ENCODE measurements at regions not wholly inside any gene's neighbourhood (a gene's known extent, or its start where the extent isn't known, plus 50 kb on each side); places are given as distances from the start of the nearest gene placed in this dataset.

DNA sequence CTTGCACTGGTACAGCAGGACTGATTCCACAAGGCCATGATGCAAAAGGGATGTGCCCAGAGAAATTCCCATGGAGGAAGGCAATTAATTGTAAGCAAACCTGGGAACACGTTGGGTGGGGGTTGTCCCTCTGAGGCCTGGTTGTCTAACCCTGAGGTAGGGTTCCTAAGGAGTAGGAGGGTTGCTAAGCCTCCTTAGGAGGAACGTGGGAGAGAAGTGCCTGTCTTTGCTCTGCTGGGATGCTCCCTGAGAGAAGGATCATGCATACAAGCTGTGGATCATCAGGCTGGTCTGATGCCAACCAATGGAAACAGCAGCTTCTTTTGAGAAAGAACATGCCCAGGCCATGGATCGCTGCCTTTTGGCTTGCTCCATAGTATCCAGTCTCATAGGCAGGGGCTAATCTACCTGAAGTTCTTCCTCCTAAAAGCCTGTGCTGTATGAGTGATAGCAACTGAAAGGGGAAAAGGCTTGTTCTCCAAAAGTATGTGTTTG lies 203.7 kb upstream of the NPVF start:
- TF ChIP-seq, protein P1, sequence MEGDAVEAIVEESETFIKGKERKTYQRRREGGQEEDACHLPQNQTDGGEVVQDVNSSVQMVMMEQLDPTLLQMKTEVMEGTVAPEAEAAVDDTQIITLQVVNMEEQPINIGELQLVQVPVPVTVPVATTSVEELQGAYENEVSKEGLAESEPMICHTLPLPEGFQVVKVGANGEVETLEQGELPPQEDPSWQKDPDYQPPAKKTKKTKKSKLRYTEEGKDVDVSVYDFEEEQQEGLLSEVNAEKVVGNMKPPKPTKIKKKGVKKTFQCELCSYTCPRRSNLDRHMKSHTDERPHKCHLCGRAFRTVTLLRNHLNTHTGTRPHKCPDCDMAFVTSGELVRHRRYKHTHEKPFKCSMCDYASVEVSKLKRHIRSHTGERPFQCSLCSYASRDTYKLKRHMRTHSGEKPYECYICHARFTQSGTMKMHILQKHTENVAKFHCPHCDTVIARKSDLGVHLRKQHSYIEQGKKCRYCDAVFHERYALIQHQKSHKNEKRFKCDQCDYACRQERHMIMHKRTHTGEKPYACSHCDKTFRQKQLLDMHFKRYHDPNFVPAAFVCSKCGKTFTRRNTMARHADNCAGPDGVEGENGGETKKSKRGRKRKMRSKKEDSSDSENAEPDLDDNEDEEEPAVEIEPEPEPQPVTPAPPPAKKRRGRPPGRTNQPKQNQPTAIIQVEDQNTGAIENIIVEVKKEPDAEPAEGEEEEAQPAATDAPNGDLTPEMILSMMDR (conservative IDR thresholded peaks at IDR 0.05; ENCODE audit: low read length) = no peak
- TF ChIP-seq EZH2phosphoT487 (IDR thresholded peaks at IDR 0.05; ENCODE audit: borderline replicate concordance, low read depth, low read length) = no peak
- intact Hi-C loops (cut with micrococcal nuclease; ENCODE audit: unreplicated experiment) = no loop called here

DNA sequence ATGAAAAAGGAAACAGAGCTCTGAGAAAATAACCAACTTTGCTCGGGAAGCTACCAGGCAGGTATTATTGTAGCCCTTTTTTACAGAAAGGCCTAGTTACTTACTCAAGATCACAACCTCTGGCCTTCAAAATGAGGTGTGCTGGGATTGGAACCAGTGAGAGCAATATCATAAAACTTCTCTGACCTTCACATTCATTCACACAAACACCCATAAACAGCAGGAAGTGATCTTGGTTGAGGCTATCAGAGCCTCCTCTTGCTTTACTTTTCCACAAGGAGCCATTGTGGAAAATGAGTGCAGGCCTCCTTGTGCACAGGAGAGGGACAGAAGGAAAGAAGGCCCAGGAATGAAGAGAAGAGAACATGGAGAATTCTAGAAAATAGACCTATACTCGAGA lies 204.5 kb upstream of the NPVF start:
- Histone ChIP-seq H3K27ac (ENCODE audit: low read depth, low read length, poor library complexity, severe bottlenecking) (no peak overlapping the region), H2AFZ (ENCODE audit: low read length) (no peak overlapping the region), H3K4me1 (ENCODE audit: insufficient read depth, low read length, poor library complexity, severe bottlenecking) (no peaks in the 10 kb centered on the region), H3K36me3 (ENCODE audit: insufficient read depth, low read length) (no peaks in the 10 kb centered on the region), H3K4me2 (ENCODE audit: low read length) (no peak overlapping the region), H3K9me2 (ENCODE audit: insufficient read depth, low read length) (no peaks in the 10 kb centered on the region), H3K4me3 (ENCODE audit: low read depth, low read length, poor library complexity, severe bottlenecking) (no peak overlapping the region), H4K20me1 (ENCODE audit: insufficient read depth, low read length) (no peaks in the 10 kb centered on the region), H3K79me2 (ENCODE audit: insufficient read depth, low read depth, low read length) (no peaks in the 10 kb centered on the region), H3K9me3 (ENCODE audit: low read length) (no peaks in the 10 kb centered on the region)
- TF ChIP-seq, protein P1 (conservative IDR thresholded peaks at IDR 0.05; ENCODE audit: low read length) = no peak
- no peak for TF ChIP-seq EZH2phosphoT487 (IDR thresholded peaks at IDR 0.05; ENCODE audit: borderline replicate concordance, low read depth, low read length)
- intact Hi-C loops (cut with micrococcal nuclease; ENCODE audit: unreplicated experiment) = no loop called here
- no TSS peak for BruUV-seq (replicated peaks)
- ChIA-PET POLR2A (no interaction called here), CTCF (ENCODE audit: unreplicated experiment) (no interaction called here)
- no peak for DNase-seq (ENCODE audit: low spot score)

More for the DNA sequence above, 203.7 kb upstream of the NPVF start:
- Histone ChIP-seq H4K20me1 (ENCODE audit: insufficient read depth, low read length) (no peaks in the 10 kb centered on the region), H3K4me1 (ENCODE audit: insufficient read depth, low read length, poor library complexity, severe bottlenecking) (no peaks in the 10 kb centered on the region), H3K9me2 (ENCODE audit: insufficient read depth, low read length) (no peaks in the 10 kb centered on the region), H3K36me3 (ENCODE audit: insufficient read depth, low read length) (no peaks in the 10 kb centered on the region), H3K79me2 (ENCODE audit: insufficient read depth, low read depth, low read length) (no peaks in the 10 kb centered on the region), H3K4me3 (ENCODE audit: low read depth, low read length, poor library complexity, severe bottlenecking) (no peak overlapping the region), H2AFZ (ENCODE audit: low read length) (no peak overlapping the region), H3K4me2 (ENCODE audit: low read length) (no peak overlapping the region), H3K9me3 (ENCODE audit: low read length) (no peaks in the 10 kb centered on the region), H3K27ac (ENCODE audit: low read depth, low read length, poor library complexity, severe bottlenecking) (no peak overlapping the region)
- BruUV-seq (replicated peaks) = no TSS peak
- DNase-seq (ENCODE audit: low spot score) = no peak
- ChIA-PET CTCF (ENCODE audit: unreplicated experiment) (no interaction called here), POLR2A (no interaction called here)

GRCh38 chr7:25436413-25436812 lies 208.1 kb upstream of the NPVF start:
- Histone ChIP-seq H2AFZ (ENCODE audit: low read length) (no peak overlapping the region), H3K4me3 (ENCODE audit: low read depth, low read length, poor library complexity, severe bottlenecking) (no peak overlapping the region), H3K9me3 (ENCODE audit: low read length) (no peaks in the 10 kb centered on the region), H3K27ac (ENCODE audit: low read depth, low read length, poor library complexity, severe bottlenecking) (no peak overlapping the region), H3K9me2 (ENCODE audit: insufficient read depth, low read length) (no peaks in the 10 kb centered on the region), H3K4me2 (ENCODE audit: low read length) (no peak overlapping the region), H3K4me1 (ENCODE audit: insufficient read depth, low read length, poor library complexity, severe bottlenecking) (no peaks in the 10 kb centered on the region), H4K20me1 (ENCODE audit: insufficient read depth, low read length) (no peaks in the 10 kb centered on the region), H3K36me3 (ENCODE audit: insufficient read depth, low read length) (no peaks in the 10 kb centered on the region), H3K79me2 (ENCODE audit: insufficient read depth, low read depth, low read length) (no peaks in the 10 kb centered on the region)
- no peak for DNase-seq (ENCODE audit: low spot score)
- TF ChIP-seq, protein P1 (conservative IDR thresholded peaks at IDR 0.05; ENCODE audit: low read length) = no peak
- no peak for TF ChIP-seq EZH2phosphoT487 (IDR thresholded peaks at IDR 0.05; ENCODE audit: borderline replicate concordance, low read depth, low read length)
- CTCF ChIA-PET (ENCODE audit: unreplicated experiment) = no interaction called here
- no TSS peak for BruUV-seq (replicated peaks)
- POLR2A ChIA-PET = no interaction called here
- intact Hi-C loops (cut with micrococcal nuclease; ENCODE audit: unreplicated experiment) = no loop called here

Data from OCI-LY7 (cell line).